Transverse colon (tissue), 4 donors: ENCODE measurements at regions not wholly inside any gene's neighbourhood (a gene's known extent, or its start where the extent isn't known, plus 50 kb on each side); places are given as distances from the start of the nearest gene placed in this dataset.

Experiments
- CTCF ChIP-seq, 5 experiments: fragments of 200-600 bp in 3 of 5; fragments of 450-650 bp in 2 of 5; sonication (generic) in 3 of 5; IDR thresholded peaks; 1 replicate in 2 of 5; 2 replicates in 3 of 5; pipeline ENCODE4 v1.5.1; 2016 to 2017; ENCODE audit warnings: antibody characterized with exemption in 5 of 5, inconsistent platforms in 3 of 5, mild to moderate bottlenecking in 2 of 5, moderate library complexity in 1 of 5
- POLR2A ChIP-seq: fragments of 450-650 bp; IDR thresholded peaks from one replicate; pipeline ENCODE4 v1.6.1; 2016; ENCODE audit warnings: antibody characterized with exemption, mild to moderate bottlenecking, moderate library complexity
- POLR2AphosphoS5 ChIP-seq, 3 donors: sonication (generic); formaldehyde crosslinking; IDR thresholded peaks; one replicate each; pipeline ENCODE4 v1.6.1; 2016; ENCODE audit warnings: antibody characterized with exemption in 3 of 3

DNA sequence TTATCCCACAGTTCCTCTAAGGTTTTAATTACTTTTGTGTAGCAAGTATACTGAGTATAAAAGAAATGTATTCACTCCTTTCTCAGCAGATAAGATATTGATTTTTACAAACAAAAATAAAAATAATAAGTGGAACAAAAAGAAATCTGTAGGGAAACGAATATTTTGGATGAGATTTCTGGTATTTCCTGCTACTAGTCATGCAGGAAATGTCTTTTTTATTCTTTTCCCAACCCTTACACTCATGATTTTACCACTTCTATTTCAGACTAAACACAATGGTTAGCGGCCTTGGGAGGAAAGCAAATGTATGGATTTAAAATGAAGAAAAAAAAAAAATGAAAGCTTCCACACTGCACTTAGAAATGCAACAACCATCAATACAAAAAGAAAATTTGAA lies 580.5 kb upstream of the MARCKS start:
- TF ChIP-seq POLR2A: no peak
- TF ChIP-seq CTCF (IDR thresholded peaks at IDR 0.05): no peak
- no peak for TF ChIP-seq POLR2AphosphoS5 (IDR thresholded peaks at IDR 0.05)
